ENCODE measurements at regions not wholly inside any gene's neighbourhood (a gene's known extent, or its start where the extent isn't known, plus 50 kb on each side); places are given as distances from the start of the nearest gene placed in this dataset.
A peak's percentile ranks its signal among the peaks of the same experiment; 100 is the strongest.

GRCh38 chr13:38519229-38519911 is 167.5 kb upstream of the FREM2 start:
- DNase-seq (ENCODE audit: low spot score), result no peak

GRCh38 chr13:38520041-38520440 is 166.8 kb upstream of the FREM2 start:
- DNase-seq (ENCODE audit: low spot score), result no peak

GRCh38 chr13:38527140-38527539 is 159.7 kb upstream of the FREM2 start:
- no peak for DNase-seq (ENCODE audit: low spot score)

- DNase-seq (ENCODE audit: low spot score), result no peak
These were observed 157.9 kb upstream of the FREM2 start for GRCh38 chr13:38528986-38529385.

GRCh38 chr13:38530492-38530891 is 156.4 kb upstream of the FREM2 start:
- peak; percentile 33 for DNase-seq (ENCODE audit: low spot score)

- no peak for DNase-seq (ENCODE audit: low spot score)
These were observed 151.6 kb upstream of the FREM2 start for GRCh38 chr13:38535261-38535660.

GRCh38 chr13:38537051-38537450 is 149.8 kb upstream of the FREM2 start:
- no peak for DNase-seq (ENCODE audit: low spot score)

GRCh38 chr13:38538422-38538821 is 148.5 kb upstream of the FREM2 start:
- no peak for DNase-seq (ENCODE audit: low spot score)

- no peak for DNase-seq (ENCODE audit: low spot score)
These were observed 147.2 kb upstream of the FREM2 start for GRCh38 chr13:38539632-38540031.

GRCh38 chr13:38542601-38543000 is 144.3 kb upstream of the FREM2 start:
- DNase-seq (ENCODE audit: low spot score), result no peak

GRCh38 chr13:38543561-38543960 is 143.3 kb upstream of the FREM2 start:
- DNase-seq (ENCODE audit: low spot score), result no peak

- no peak for DNase-seq (ENCODE audit: low spot score)
These were observed 123.1 kb upstream of the FREM2 start for GRCh38 chr13:38563739-38564138.

GRCh38 chr13:38564256-38565150 is 122.4 kb upstream of the FREM2 start:
- no peak for DNase-seq (ENCODE audit: low spot score)

GRCh38 chr13:38566023-38566422 is 120.9 kb upstream of the FREM2 start:
- no peak for DNase-seq (ENCODE audit: low spot score)

GRCh38 chr13:38566519-38566918 is 120.4 kb upstream of the FREM2 start:
- no peak for DNase-seq (ENCODE audit: low spot score)

- no peak for DNase-seq (ENCODE audit: low spot score)
These were observed 116.2 kb upstream of the FREM2 start for GRCh38 chr13:38570706-38571105.

GRCh38 chr13:38575427-38575826 is 111.5 kb upstream of the FREM2 start:
- no peak for DNase-seq (ENCODE audit: low spot score)

- peak; percentile 16 for DNase-seq (ENCODE audit: low spot score)
These were observed 109.8 kb upstream of the FREM2 start for GRCh38 chr13:38577048-38577447.

- DNase-seq (ENCODE audit: low spot score), result peak; percentile 33
These were observed 104.7 kb upstream of the FREM2 start for GRCh38 chr13:38582133-38582532.

GRCh38 chr13:38590230-38590629 is 96.6 kb upstream of the FREM2 start:
- DNase-seq (ENCODE audit: low spot score), result no peak

GRCh38 chr13:38590796-38591507 is 95.9 kb upstream of the FREM2 start:
- DNase-seq (ENCODE audit: low spot score), result no peak

- no peak for DNase-seq (ENCODE audit: low spot score)
These were observed 84.6 kb upstream of the FREM2 start for GRCh38 chr13:38602266-38602665.
